ENCODE measurements at regions not wholly inside any gene's neighbourhood (a gene's known extent, or its start where the extent isn't known, plus 50 kb on each side); places are given as distances from the start of the nearest gene placed in this dataset.

GRCh38 chr1:18564676-18565075, 66.0 kb upstream of the PAX7 start:
- TF ChIP-seq EZH2 (IDR thresholded peaks at IDR 0.05; ENCODE audit: borderline replicate concordance, low read depth, low read length, poor library complexity, severe bottlenecking), result no peak
- TF ChIP-seq, protein P1, sequence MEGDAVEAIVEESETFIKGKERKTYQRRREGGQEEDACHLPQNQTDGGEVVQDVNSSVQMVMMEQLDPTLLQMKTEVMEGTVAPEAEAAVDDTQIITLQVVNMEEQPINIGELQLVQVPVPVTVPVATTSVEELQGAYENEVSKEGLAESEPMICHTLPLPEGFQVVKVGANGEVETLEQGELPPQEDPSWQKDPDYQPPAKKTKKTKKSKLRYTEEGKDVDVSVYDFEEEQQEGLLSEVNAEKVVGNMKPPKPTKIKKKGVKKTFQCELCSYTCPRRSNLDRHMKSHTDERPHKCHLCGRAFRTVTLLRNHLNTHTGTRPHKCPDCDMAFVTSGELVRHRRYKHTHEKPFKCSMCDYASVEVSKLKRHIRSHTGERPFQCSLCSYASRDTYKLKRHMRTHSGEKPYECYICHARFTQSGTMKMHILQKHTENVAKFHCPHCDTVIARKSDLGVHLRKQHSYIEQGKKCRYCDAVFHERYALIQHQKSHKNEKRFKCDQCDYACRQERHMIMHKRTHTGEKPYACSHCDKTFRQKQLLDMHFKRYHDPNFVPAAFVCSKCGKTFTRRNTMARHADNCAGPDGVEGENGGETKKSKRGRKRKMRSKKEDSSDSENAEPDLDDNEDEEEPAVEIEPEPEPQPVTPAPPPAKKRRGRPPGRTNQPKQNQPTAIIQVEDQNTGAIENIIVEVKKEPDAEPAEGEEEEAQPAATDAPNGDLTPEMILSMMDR (conservative IDR thresholded peaks at IDR 0.05; ENCODE audit: low read depth, low read length), result no peak
